MCF 10A (cell line): ENCODE measurements at regions not wholly inside any gene's neighbourhood (a gene's known extent, or its start where the extent isn't known, plus 50 kb on each side); places are given as distances from the start of the nearest gene placed in this dataset.

Experiments used
- BruUV-seq: library from RNA; stranded (reverse); fragments of 400-500 nt; replicated peaks from 2 replicates; lab custom pipeline; 2021; lab: Mats Ljungman, UMichigan
- CTCF ChIA-PET: fragments of 300-600 bp; sonication (Branson Sonifier 250); formaldehyde crosslinking; extraction: SDS; loops from one replicate; lab custom pipeline; 2021; ENCODE audit warnings: antibody characterized with exemption, inconsistent platforms; lab: Yijun Ruan, JAX
- POLR2A ChIA-PET: fragments of 300-600, 350-650 bp; sonication (Branson Sonifier 250); formaldehyde crosslinking; extraction: SDS; loops from one replicate; lab custom pipeline; 2020; ENCODE audit warnings: antibody characterized with exemption, inconsistent platforms; lab: Yijun Ruan, JAX
- DNase-seq: peaks from one replicate; pipeline ENCODE4 v3.0.0-alpha.2; 2018; ENCODE audit not compliant: unreplicated experiment
- H3K27ac Mint-ChIP-seq: one replicate; pipeline ENCODE4 v1.8.0; 2022; ENCODE audit warnings: mild to moderate bottlenecking, low read depth, mixed read lengths; ENCODE audit not compliant: unreplicated experiment
- H3K27me3 Mint-ChIP-seq: one replicate; pipeline ENCODE4 v1.8.0; 2022; ENCODE audit warnings: mixed read lengths; ENCODE audit not compliant: insufficient read depth, unreplicated experiment
- H3K36me3 Mint-ChIP-seq: one replicate; pipeline ENCODE4 v1.8.0; 2022; ENCODE audit warnings: mild to moderate bottlenecking, moderate library complexity, mixed read lengths; ENCODE audit not compliant: insufficient read depth, unreplicated experiment
- H3K4me1 Mint-ChIP-seq: one replicate; pipeline ENCODE4 v1.8.0; 2022; ENCODE audit warnings: mixed read lengths; ENCODE audit not compliant: insufficient read depth, unreplicated experiment
- H3K4me3 Mint-ChIP-seq: one replicate; pipeline ENCODE4 v1.8.0; 2022; ENCODE audit warnings: mild to moderate bottlenecking, moderate library complexity, mixed read lengths; ENCODE audit not compliant: unreplicated experiment
- H3K9me3 Mint-ChIP-seq: one replicate; pipeline ENCODE4 v1.8.0; 2022; ENCODE audit warnings: mixed read lengths; ENCODE audit not compliant: unreplicated experiment
- intact Hi-C: fragments of 100-400 bp; cut with micrococcal nuclease; formaldehyde crosslinking; loops from 2 replicates; pipeline ENCODE4 v1.14.1; 2022
- TF ChIP-seq, protein P1 (sequence below): fragments of 200-600 bp; IDR thresholded peaks from one replicate; pipeline ENCODE4 v1.8.0; 2022; ENCODE audit warnings: antibody characterized with exemption, mild to moderate bottlenecking; ENCODE audit not compliant: unreplicated experiment

DNA sequence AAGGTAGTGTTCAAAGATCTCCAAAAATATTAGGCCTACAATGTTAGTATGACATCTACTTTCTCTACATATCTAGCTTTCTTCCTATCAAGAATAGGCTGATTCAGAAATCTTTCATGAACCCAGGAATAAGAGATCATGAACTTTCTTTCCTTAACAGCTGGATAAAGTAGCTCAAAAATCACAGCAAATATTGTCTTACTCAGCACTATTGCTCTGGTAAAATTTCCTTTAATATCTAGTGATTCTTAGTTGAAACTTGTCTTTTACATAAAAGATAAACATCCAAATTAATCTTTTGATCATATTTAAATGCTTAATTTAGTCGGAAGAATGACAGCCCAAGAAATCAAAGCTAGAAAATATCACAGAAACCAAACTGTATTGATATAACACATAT, 131.9 kb downstream of the NOL4 start:
- intact Hi-C loops = no loop called here
- no TSS peak for BruUV-seq
- DNase-seq = no peak
- H3K36me3 Mint-ChIP-seq = no peaks in the 10 kb centered on the region
- CTCF ChIA-PET = no interaction called here
- POLR2A ChIA-PET = interaction anchor here (0.6 kb wide), 1 partner anchor 10 kb away, joined by 3 read pairs; no protein-coding TSS in a partner anchor
- no peak overlapping the region for H3K27ac Mint-ChIP-seq
- TF ChIP-seq, protein P1, sequence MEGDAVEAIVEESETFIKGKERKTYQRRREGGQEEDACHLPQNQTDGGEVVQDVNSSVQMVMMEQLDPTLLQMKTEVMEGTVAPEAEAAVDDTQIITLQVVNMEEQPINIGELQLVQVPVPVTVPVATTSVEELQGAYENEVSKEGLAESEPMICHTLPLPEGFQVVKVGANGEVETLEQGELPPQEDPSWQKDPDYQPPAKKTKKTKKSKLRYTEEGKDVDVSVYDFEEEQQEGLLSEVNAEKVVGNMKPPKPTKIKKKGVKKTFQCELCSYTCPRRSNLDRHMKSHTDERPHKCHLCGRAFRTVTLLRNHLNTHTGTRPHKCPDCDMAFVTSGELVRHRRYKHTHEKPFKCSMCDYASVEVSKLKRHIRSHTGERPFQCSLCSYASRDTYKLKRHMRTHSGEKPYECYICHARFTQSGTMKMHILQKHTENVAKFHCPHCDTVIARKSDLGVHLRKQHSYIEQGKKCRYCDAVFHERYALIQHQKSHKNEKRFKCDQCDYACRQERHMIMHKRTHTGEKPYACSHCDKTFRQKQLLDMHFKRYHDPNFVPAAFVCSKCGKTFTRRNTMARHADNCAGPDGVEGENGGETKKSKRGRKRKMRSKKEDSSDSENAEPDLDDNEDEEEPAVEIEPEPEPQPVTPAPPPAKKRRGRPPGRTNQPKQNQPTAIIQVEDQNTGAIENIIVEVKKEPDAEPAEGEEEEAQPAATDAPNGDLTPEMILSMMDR = no peak
- H3K27me3 Mint-ChIP-seq = no peaks in the 10 kb centered on the region
- peaks cover 10% of the 10 kb centered on the region for H3K9me3 Mint-ChIP-seq
- H3K4me3 Mint-ChIP-seq = no peak overlapping the region
- H3K4me1 Mint-ChIP-seq = no peaks in the 10 kb centered on the region

DNA sequence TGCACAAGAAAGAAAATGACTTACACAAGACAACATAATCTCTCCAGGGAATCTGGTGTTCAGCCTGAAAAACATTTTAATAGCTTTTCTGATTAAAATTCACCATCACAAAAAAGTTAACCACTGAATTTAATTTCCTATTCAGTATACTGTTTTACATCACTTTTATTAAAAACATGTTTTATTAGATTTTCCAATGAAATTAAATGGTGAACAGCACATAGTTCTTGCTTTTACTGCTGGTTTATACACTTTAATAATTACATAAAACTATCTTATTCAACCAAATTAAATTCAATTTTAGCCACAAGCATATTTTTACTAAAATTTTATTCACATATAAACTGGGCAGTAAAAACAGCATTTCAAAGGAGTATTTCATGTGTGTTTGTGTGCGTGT, 138.3 kb downstream of the NOL4 start:
- no peak for DNase-seq
- Mint-ChIP-seq H3K4me1 (no peaks in the 10 kb centered on the region), H3K27me3 (no peaks in the 10 kb centered on the region), H3K36me3 (no peaks in the 10 kb centered on the region), H3K4me3 (no peak overlapping the region), H3K9me3 (peaks cover 18% of the 10 kb centered on the region), H3K27ac (no peak overlapping the region)
- TF ChIP-seq, protein P1 = no peak
- intact Hi-C loops = no loop called here
- CTCF ChIA-PET = no interaction called here
- BruUV-seq = no TSS peak
- POLR2A ChIA-PET = no interaction called here

DNA sequence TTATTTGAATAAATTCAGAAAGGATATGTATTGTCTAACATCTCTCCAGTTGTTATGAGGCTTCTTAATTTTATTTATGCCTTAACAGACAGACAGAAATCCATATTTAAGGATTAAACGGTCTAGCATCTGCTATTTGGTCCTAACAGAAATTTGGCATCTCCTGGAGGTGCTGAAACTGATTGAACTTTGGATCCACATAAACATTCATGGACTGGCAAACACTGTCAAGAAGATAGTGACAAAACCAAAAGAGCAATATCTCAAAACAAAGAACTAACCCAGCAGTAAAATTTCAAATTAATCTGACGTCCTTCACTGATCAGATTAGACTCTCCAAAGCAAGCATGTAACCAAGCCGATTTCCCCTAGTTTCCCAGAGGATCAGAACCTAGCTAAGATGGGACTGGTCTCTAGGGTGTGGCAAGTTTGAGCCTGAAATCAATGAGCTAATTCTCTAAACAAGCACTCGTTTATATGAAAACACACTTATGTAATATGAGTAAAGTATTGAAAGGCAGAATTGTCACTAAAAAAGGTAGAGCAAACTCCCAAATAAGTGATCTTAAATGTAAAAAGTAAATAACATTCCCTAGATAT, 139.5 kb downstream of the NOL4 start:
- ChIA-PET POLR2A (no interaction called here), CTCF (no interaction called here)
- no peaks in the 10 kb centered on the region for H3K27me3 Mint-ChIP-seq
- H3K9me3 Mint-ChIP-seq = peaks cover 16% of the 10 kb centered on the region
- H3K4me1 Mint-ChIP-seq = no peaks in the 10 kb centered on the region
- TF ChIP-seq, protein P1 = no peak
- H3K27ac Mint-ChIP-seq = no peak overlapping the region
- no peak overlapping the region for H3K4me3 Mint-ChIP-seq
- intact Hi-C loops = no loop called here
- H3K36me3 Mint-ChIP-seq = no peaks in the 10 kb centered on the region
- no peak for DNase-seq
- BruUV-seq = no TSS peak

DNA sequence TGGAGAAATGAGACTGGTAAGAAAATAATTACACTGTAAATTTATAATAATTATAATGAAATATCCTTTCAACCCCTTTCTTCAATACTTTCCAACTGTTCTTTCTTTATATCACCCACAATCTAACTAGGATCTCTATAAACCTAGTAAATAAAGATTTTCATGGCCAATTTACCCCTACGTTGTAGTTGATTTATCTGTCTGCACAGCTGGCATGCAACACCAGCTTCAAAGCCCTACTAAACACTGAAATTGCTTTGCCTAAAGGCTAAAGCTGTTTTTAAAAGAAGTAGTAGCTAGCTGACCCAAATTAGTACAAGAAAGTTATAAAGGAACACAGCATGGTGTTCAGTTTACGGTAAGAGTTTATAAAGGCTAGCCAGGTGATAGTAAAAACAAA, 140.1 kb downstream of the NOL4 start:
- BruUV-seq = no TSS peak
- Mint-ChIP-seq H3K27me3 (no peaks in the 10 kb centered on the region), H3K36me3 (no peaks in the 10 kb centered on the region), H3K27ac (no peak overlapping the region), H3K4me3 (no peak overlapping the region), H3K4me1 (no peaks in the 10 kb centered on the region), H3K9me3 (peaks cover 10% of the 10 kb centered on the region)
- CTCF ChIA-PET = interaction anchor here (2.0 kb wide), 1 partner anchor 39 kb away, joined by 6 read pairs; no protein-coding TSS in a partner anchor
- intact Hi-C loops = no loop called here
- POLR2A ChIA-PET = no interaction called here
- no peak for DNase-seq
- TF ChIP-seq, protein P1 = no peak
